SU-DHL-6 (cell line): ENCODE measurements at regions not wholly inside any gene's neighbourhood (a gene's known extent, or its start where the extent isn't known, plus 50 kb on each side); places are given as distances from the start of the nearest gene placed in this dataset.

ENCODE experiments used
- H2AFZ ChIP-seq: fragments of 200-600 bp; sonication (generic); 2 replicates; pipeline ENCODE4 v1.6.1; 2014; ENCODE audit warnings: low read depth, mild to moderate bottlenecking, moderate library complexity, mixed read lengths, antibody characterized with exemption, low read length; ENCODE audit not compliant: severe bottlenecking
- H3F3A ChIP-seq: fragments of 200-600 bp; shearing (Covaris generic); 2 replicates; pipeline ENCODE4 v1.6.0; 2016; ENCODE audit warnings: antibody characterized with exemption, mild to moderate bottlenecking; ENCODE audit not compliant: insufficient read depth
- H3K27ac ChIP-seq: fragments of 200-600 bp; sonication (generic); 2 replicates; pipeline ENCODE4 v1.5.1; 2016; ENCODE audit warnings: low read depth, mild to moderate bottlenecking, low read length, moderate library complexity, mixed read lengths
- H3K27me3 ChIP-seq: fragments of 200-600 bp; sonication (generic), shearing (Covaris generic); 2 replicates; pipeline ENCODE4 v1.6.0; 2014; ENCODE audit warnings: mild to moderate bottlenecking, low read length
- H3K36me3 ChIP-seq: fragments of 200-600 bp; sonication (generic); 2 replicates; pipeline ENCODE4 v1.6.1; 2014; ENCODE audit warnings: mild to moderate bottlenecking, low read length, mixed read lengths
- H3K4me2 ChIP-seq: fragments of 300-600, 200-600 bp; shearing (Covaris generic), sonication (generic); 2 replicates; pipeline ENCODE4 v1.6.0; 2014; ENCODE audit warnings: low read length, low read depth, mild to moderate bottlenecking; ENCODE audit not compliant: poor library complexity, severe bottlenecking
- H3K4me3 ChIP-seq: fragments of 200-600 bp; sonication (generic); 2 replicates; pipeline ENCODE4 v1.5.1; 2014; ENCODE audit warnings: antibody characterized with exemption, low read length, mild to moderate bottlenecking, mixed read lengths; ENCODE audit not compliant: insufficient read depth, poor library complexity, severe bottlenecking
- H3K79me2 ChIP-seq: fragments of 200-600 bp; sonication (generic); 2 replicates; pipeline ENCODE4 v1.6.1; 2014; ENCODE audit warnings: mild to moderate bottlenecking, low read length, moderate library complexity; ENCODE audit not compliant: insufficient read depth
- H3K9ac ChIP-seq: fragments of 200-600 bp; sonication (generic); 2 replicates; pipeline ENCODE4 v1.7.0; 2014; ENCODE audit warnings: mild to moderate bottlenecking, low read length
- H3K9me2 ChIP-seq: fragments of 200-600 bp; sonication (generic); replicated peaks from 2 replicates; pipeline ENCODE4 v1.6.1; 2014; ENCODE audit warnings: low read length; ENCODE audit not compliant: insufficient read depth
- H3K9me3 ChIP-seq: fragments of 200-600 bp; sonication (generic); 2 replicates; pipeline ENCODE4 v1.6.1; 2014; ENCODE audit warnings: low read length, mixed read lengths; ENCODE audit not compliant: insufficient read depth
- H4K20me1 ChIP-seq: fragments of 200-600 bp; sonication (generic); 2 replicates; pipeline ENCODE4 v1.6.1; 2014; ENCODE audit warnings: low read depth, mild to moderate bottlenecking, antibody characterized with exemption, low read length, moderate library complexity, mixed read lengths
- EZH2phosphoT487 ChIP-seq: fragments of 200-600 bp; sonication (generic), shearing (Covaris generic); conservative IDR thresholded peaks from 2 replicates; pipeline ENCODE4 v1.6.1; 2018; ENCODE audit warnings: mild to moderate bottlenecking, antibody characterized with exemption, low read length, moderate library complexity, mixed read lengths
- TF ChIP-seq, protein P1 (sequence below): fragments of 200-600 bp; sonication (generic); IDR thresholded peaks from one replicate; pipeline ENCODE4 v1.5.1; 2017; ENCODE audit warnings: antibody characterized with exemption, mild to moderate bottlenecking, low read length, moderate library complexity; ENCODE audit not compliant: insufficient read depth, poor library complexity, severe bottlenecking

DNA sequence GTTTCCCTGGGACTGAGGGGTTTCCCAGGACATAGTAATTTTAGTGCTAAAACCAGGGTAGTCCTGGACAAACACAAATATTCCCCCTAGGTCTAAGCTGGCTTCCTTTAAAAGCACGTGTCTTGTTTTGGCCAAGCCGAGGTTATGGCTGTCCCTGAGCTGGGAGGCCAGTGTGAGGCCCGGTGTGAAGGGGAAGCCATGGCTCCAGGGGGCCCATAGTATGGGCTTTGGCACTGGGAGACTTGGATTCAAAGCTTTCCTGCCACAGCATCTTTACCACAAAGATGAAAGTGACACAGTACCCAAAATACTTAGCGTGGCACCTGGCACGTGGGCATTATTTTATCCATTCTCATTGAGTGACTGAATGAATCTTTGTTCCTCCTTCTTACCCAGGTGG, 345.2 kb downstream of the ZNF536 start:
- H3K79me2 ChIP-seq: no peaks in the 10 kb centered on the region
- no peak overlapping the region for H3K27ac ChIP-seq
- H3K4me3 ChIP-seq: no peak overlapping the region
- H3K9ac ChIP-seq: no peak overlapping the region
- H3K9me3 ChIP-seq: no peaks in the 10 kb centered on the region
- no peaks in the 10 kb centered on the region for H4K20me1 ChIP-seq
- no peaks in the 10 kb centered on the region for H3F3A ChIP-seq
- H3K9me2 ChIP-seq: no peaks in the 10 kb centered on the region
- no peak overlapping the region for H2AFZ ChIP-seq
- H3K27me3 ChIP-seq: no peaks in the 10 kb centered on the region
- TF ChIP-seq, protein P1, sequence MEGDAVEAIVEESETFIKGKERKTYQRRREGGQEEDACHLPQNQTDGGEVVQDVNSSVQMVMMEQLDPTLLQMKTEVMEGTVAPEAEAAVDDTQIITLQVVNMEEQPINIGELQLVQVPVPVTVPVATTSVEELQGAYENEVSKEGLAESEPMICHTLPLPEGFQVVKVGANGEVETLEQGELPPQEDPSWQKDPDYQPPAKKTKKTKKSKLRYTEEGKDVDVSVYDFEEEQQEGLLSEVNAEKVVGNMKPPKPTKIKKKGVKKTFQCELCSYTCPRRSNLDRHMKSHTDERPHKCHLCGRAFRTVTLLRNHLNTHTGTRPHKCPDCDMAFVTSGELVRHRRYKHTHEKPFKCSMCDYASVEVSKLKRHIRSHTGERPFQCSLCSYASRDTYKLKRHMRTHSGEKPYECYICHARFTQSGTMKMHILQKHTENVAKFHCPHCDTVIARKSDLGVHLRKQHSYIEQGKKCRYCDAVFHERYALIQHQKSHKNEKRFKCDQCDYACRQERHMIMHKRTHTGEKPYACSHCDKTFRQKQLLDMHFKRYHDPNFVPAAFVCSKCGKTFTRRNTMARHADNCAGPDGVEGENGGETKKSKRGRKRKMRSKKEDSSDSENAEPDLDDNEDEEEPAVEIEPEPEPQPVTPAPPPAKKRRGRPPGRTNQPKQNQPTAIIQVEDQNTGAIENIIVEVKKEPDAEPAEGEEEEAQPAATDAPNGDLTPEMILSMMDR: no peak
- no peak overlapping the region for H3K4me2 ChIP-seq
- H3K36me3 ChIP-seq: no peaks in the 10 kb centered on the region

DNA sequence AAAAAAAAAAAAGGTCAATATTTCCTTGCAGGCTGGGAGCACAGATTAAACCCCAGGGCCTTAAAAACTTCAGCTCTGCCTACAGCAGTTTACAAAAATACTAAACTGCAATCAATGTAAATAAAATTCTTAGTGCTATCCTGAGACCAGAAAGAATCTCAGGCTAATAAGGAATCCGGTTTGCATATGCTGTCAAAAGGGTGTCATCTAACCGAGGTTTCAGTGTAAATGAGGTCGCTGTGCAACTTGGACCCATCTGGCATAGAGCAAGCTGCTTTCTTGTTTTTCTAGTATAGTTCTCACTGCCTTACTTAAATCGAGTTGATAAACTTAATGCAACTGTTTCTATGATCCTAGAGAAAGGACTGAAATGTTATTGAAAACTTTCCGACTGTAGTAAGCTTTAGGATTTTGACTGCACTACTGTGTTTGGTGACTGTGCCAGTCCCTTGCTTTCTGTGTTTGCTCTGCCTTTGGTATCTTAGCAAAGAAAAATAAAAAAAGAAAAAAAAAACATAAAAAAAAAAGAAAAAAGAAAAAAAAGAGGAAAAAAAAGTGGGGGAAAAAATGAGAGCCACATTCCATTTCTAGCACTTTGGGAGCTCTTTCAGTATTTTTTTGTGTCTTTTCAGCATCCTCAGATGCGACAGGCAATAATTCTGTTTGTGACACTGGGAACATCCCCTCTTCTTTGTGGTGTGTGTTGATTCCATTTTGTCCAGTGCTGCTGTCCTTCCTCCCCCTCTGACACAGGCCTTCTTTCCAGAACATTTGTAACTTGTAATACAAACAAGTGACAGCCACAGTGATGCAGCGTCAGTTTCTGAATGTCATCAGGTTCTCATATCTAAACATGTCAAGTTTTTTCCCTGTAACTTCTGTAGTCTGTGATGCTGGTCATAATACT, 340.5 kb downstream of the ZNF536 start:
- no peaks in the 10 kb centered on the region for H3F3A ChIP-seq
- H3K27me3 ChIP-seq: no peaks in the 10 kb centered on the region
- no peaks in the 10 kb centered on the region for H3K9me3 ChIP-seq
- H4K20me1 ChIP-seq: no peaks in the 10 kb centered on the region
- H3K36me3 ChIP-seq: no peaks in the 10 kb centered on the region
- H3K9me2 ChIP-seq: no peaks in the 10 kb centered on the region
- H3K27ac ChIP-seq: no peak overlapping the region
- no peak overlapping the region for H3K4me2 ChIP-seq
- no peak overlapping the region for H3K9ac ChIP-seq
- H3K79me2 ChIP-seq: no peaks in the 10 kb centered on the region
- no peak overlapping the region for H3K4me3 ChIP-seq
- H2AFZ ChIP-seq: no peak overlapping the region
- TF ChIP-seq EZH2phosphoT487: no peak
- TF ChIP-seq, protein P1: no peak

DNA sequence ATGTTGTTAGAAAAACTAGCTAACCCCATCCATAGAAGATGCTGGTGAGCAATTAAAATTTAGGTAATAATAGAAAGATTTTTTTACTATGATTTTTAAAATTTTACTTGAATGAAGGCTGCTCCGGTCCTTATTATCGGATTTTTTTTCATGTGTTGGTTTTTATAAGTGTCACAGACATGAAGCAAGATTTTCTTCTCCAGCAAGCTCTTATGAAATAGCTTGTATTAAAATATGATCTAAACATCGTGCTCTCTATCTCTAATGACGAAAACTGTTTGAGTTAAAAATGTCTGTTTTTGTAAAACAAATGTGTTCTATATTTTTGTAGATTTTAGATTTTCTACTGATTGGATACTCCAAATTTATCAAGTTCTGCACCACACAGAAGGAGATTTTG, 339.6 kb downstream of the ZNF536 start:
- no peaks in the 10 kb centered on the region for H3K36me3 ChIP-seq
- H2AFZ ChIP-seq: no peak overlapping the region
- H3K79me2 ChIP-seq: no peaks in the 10 kb centered on the region
- H3K27ac ChIP-seq: no peak overlapping the region
- no peaks in the 10 kb centered on the region for H3K27me3 ChIP-seq
- no peak overlapping the region for H3K9ac ChIP-seq
- no peaks in the 10 kb centered on the region for H4K20me1 ChIP-seq
- no peaks in the 10 kb centered on the region for H3K9me3 ChIP-seq
- no peaks in the 10 kb centered on the region for H3F3A ChIP-seq
- no peak overlapping the region for H3K4me3 ChIP-seq
- no peak for TF ChIP-seq EZH2phosphoT487
- TF ChIP-seq, protein P1: no peak
- H3K9me2 ChIP-seq: no peaks in the 10 kb centered on the region
- H3K4me2 ChIP-seq: no peak overlapping the region
